ENCODE measurements at regions not wholly inside any gene's neighbourhood (a gene's known extent, or its start where the extent isn't known, plus 50 kb on each side); places are given as distances from the start of the nearest gene placed in this dataset.

- TF ChIP-seq GABPA (IDR thresholded peaks at IDR 0.05; ENCODE audit: low read depth), result no peak
- no peak for TF ChIP-seq CTCF (IDR thresholded peaks at IDR 0.05; ENCODE audit: insufficient read depth, low read length)
Measured at GRCh38 chr6:137638926-137639706, 144.9 kb upstream of the OLIG3 start.

Measured in HL-60 (cell line).